ENCODE measurements at regions not wholly inside any gene's neighbourhood (a gene's known extent, or its start where the extent isn't known, plus 50 kb on each side); places are given as distances from the start of the nearest gene placed in this dataset.
"Not testable (repeated sequence)": the region's sequence is repeated elsewhere in the genome, so short reads cannot be mapped to it uniquely, and the experiment has no call there.

DNA sequence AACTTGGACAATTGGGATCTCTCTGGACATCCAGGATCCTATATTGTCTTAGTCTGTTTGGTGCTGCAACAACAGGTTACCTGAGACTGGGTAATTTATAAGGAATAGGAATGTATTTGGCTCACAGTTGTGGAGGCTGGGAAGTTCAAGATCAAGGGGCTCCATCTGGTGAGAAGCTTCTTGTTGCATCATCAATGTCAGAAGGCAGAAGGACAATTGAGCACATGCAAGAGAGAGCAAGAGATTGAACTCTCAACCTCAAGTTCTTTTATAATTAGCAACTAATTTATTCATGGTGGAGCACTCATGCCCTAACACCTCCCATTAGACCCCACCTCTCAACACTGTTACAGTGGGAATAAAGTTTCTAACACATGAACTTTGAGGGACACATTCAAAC, 124.7 kb upstream of the ETV3 start:
- H3K27me3 ChIP-seq (ENCODE audit: low read depth): no peaks in the 10 kb centered on the region
- DNase-seq (no peak), ATAC-seq (no peak)
- H3K27ac ChIP-seq: no peak overlapping the region
- TF ChIP-seq, protein P1, sequence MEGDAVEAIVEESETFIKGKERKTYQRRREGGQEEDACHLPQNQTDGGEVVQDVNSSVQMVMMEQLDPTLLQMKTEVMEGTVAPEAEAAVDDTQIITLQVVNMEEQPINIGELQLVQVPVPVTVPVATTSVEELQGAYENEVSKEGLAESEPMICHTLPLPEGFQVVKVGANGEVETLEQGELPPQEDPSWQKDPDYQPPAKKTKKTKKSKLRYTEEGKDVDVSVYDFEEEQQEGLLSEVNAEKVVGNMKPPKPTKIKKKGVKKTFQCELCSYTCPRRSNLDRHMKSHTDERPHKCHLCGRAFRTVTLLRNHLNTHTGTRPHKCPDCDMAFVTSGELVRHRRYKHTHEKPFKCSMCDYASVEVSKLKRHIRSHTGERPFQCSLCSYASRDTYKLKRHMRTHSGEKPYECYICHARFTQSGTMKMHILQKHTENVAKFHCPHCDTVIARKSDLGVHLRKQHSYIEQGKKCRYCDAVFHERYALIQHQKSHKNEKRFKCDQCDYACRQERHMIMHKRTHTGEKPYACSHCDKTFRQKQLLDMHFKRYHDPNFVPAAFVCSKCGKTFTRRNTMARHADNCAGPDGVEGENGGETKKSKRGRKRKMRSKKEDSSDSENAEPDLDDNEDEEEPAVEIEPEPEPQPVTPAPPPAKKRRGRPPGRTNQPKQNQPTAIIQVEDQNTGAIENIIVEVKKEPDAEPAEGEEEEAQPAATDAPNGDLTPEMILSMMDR (IDR thresholded peaks at IDR 0.05): no peak
- intact Hi-C loops (cut with DNase I): no loop called here
- no peaks in the 10 kb centered on the region for H3K9me3 ChIP-seq
- no peak overlapping the region for H3K4me3 ChIP-seq
- H3K36me3 ChIP-seq: no peaks in the 10 kb centered on the region
- H3K4me1 ChIP-seq: no peaks in the 10 kb centered on the region

DNA sequence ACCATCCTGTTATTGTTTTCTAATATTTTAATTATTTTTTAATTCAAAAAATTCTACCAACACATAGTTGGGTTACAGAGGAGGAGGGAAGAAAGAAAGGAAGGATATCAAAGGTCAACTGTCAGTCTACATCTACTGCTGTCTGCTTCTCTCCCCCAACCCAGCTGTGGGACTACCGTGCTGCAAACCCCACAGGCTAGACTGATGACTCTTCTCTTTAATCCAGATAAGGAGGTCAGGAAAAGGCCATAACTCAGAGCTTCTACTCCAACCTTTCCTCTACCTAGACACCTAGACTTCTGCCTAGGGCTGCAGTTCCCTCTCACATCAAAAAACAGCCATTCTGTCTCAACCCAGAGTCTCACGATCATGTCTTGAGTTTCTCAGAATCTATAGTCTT, 124.2 kb upstream of the ETV3 start:
- TF ChIP-seq, protein P1 (IDR thresholded peaks at IDR 0.05): no peak
- ATAC-seq (no peak), DNase-seq (no peak)
- no peak overlapping the region for H3K27ac ChIP-seq
- no peaks in the 10 kb centered on the region for H3K9me3 ChIP-seq
- intact Hi-C loops (cut with DNase I): no loop called here
- no peaks in the 10 kb centered on the region for H3K27me3 ChIP-seq (ENCODE audit: low read depth)
- H3K4me3 ChIP-seq: no peak overlapping the region
- no peaks in the 10 kb centered on the region for H3K36me3 ChIP-seq
- no peaks in the 10 kb centered on the region for H3K4me1 ChIP-seq

DNA sequence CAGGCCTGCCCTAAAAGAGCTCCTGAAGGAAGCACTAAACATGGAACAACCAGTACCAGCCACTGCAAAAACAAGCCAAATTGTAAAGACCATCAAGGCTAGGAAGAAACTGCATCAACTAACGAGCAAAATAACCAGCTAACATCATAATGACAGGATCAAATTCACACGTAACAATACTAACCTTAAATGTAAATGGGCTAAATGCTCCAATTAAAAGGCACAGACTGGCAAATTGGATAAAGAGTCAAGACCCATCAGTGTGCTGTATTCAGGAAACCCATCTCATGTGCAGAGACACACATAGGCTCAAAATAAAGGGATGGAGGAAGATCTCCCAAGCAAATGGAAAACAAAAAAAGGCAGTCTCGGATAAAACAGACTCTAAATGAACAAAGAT, 117.7 kb upstream of the ETV3 start:
- ATAC-seq; H3K4me1 ChIP-seq; H3K36me3 ChIP-seq; DNase-seq; H3K4me3 ChIP-seq; H3K9me3 ChIP-seq; H3K27ac ChIP-seq; H3K27me3 ChIP-seq (ENCODE audit: low read depth); intact Hi-C loops (cut with DNase I): not testable (repeated sequence)

DNA sequence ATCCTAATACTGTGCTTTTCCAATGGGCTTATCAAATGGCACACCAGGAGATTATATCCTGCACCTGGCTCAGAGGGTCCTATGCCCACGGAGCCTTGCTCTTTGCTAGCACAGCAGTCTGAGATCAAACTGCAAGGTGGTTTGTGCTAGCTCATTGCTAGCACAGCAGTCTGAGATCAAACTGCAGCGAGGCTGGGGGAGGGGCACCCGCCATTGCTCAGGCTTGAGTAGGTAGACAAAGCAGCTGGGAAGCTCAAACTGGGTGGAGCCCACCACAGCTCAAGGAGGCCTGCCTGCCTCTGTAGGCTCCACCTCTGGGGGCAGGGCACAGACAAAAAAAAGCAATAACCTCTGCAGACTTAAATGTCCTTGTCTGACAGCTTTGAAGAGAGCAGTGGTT, 116.0 kb upstream of the ETV3 start:
- H3K27me3 ChIP-seq (ENCODE audit: low read depth); DNase-seq; H3K36me3 ChIP-seq; ATAC-seq; H3K9me3 ChIP-seq; H3K4me3 ChIP-seq; intact Hi-C loops (cut with DNase I); H3K27ac ChIP-seq; H3K4me1 ChIP-seq: not testable (repeated sequence)

DNA sequence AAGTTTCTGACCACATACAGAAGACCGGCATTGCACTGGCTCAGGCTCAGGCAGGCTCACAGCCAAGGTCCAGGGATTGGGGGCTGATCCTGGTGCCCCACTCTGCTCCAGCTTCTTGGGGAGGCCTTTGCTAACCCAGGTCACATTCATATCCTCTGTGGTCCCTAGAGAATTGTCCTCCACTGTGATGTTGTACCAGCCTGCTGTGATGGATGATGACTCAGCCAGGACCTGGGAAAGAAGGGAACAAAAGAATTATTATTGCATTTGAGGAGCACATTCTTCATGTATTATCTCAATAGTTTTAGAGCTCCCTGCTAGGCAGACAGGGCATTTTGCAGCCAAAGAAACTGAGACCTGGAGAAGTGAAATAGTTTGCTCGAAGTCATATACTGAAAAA, 114.3 kb upstream of the ETV3 start:
- H3K27me3 ChIP-seq (ENCODE audit: low read depth): peaks cover 3% of the 10 kb centered on the region
- H3K36me3 ChIP-seq: no peaks in the 10 kb centered on the region
- H3K9me3 ChIP-seq: no peaks in the 10 kb centered on the region
- H3K4me1 ChIP-seq: no peaks in the 10 kb centered on the region
- DNase-seq (no peak), ATAC-seq (no peak)
- TF ChIP-seq, protein P1 (IDR thresholded peaks at IDR 0.05): no peak
- no peak overlapping the region for H3K4me3 ChIP-seq
- intact Hi-C loops (cut with DNase I): no loop called here
- no peak overlapping the region for H3K27ac ChIP-seq

DNA sequence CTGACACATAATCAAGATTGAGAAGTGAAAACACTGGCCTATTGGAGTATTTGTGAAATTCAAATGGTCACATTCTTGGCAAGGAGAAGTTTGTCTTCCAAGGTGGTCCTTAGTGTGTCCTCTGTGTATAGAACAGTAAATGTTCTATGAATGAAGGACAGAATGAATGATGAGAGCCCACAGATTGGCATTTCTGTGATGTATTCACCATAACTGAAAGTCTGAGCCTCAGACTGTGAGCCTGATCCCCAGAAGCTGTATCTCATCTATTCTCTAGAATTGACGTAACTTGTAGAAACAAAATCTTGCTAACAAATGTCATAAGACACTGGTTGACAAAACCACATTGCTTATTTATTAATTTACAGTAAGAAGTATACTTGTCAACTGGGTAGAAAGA, 111.5 kb upstream of the ETV3 start:
- Histone ChIP-seq H3K4me1 (no peaks in the 10 kb centered on the region), H3K27me3 (ENCODE audit: low read depth) (peaks cover 7% of the 10 kb centered on the region), H3K36me3 (no peaks in the 10 kb centered on the region), H3K9me3 (no peaks in the 10 kb centered on the region), H3K27ac (no peak overlapping the region), H3K4me3 (no peak overlapping the region)
- intact Hi-C loops (cut with DNase I): no loop called here
- TF ChIP-seq, protein P1 (IDR thresholded peaks at IDR 0.05): no peak
- DNase-seq (no peak), ATAC-seq (no peak)

DNA sequence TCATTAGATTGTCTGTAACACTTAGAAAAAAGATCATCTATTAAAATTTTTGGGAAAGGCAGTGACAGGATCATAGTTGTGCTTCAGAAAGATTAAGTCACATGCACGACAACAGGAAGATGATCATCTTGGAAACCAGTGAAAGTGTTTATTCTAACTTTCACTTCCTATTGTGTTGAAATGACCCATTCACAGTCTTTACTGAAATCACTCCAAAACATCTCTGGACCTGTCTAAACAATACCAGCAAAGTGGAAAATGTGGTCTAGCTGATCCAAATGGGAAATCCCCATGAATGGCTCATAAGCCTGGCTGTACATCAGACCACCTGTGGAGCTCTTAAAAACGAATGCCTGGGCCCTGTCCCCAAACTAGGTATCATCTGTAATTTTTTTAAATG, 111.1 kb upstream of the ETV3 start:
- TF ChIP-seq, protein P1 (IDR thresholded peaks at IDR 0.05): no peak
- Histone ChIP-seq H3K36me3 (no peaks in the 10 kb centered on the region), H3K4me3 (no peak overlapping the region), H3K27me3 (ENCODE audit: low read depth) (peaks cover 7% of the 10 kb centered on the region), H3K27ac (no peak overlapping the region), H3K4me1 (no peaks in the 10 kb centered on the region), H3K9me3 (no peaks in the 10 kb centered on the region)
- ATAC-seq (no peak), DNase-seq (no peak)
- intact Hi-C loops (cut with DNase I): no loop called here

DNA sequence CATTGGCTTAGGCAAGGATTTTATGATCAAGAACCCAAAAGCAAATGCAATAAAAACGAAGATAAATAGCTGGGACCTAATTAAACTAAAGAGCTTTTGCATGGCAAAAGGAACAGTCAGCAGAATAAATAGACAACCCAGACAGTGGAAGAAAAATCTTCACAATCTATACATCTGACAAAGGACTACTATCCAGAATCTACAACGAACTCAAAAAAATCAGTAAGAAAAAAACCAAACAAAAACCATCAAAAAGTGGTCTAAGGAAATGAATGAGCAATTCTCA, 109.5 kb upstream of the ETV3 start:
- H3K9me3 ChIP-seq; H3K27ac ChIP-seq; H3K36me3 ChIP-seq; H3K27me3 ChIP-seq (ENCODE audit: low read depth); ATAC-seq; H3K4me3 ChIP-seq; DNase-seq; intact Hi-C loops (cut with DNase I); H3K4me1 ChIP-seq: not testable (repeated sequence)
